GM12878 (cell line): ENCODE measurements at regions not wholly inside any gene's neighbourhood (a gene's known extent, or its start where the extent isn't known, plus 50 kb on each side); places are given as distances from the start of the nearest gene placed in this dataset.

ENCODE experiments used
- POLR2AphosphoS5 ChIP-seq: IDR thresholded peaks from 2 replicates; pipeline ENCODE4 v1.6.1; 2011; ENCODE audit warnings: mild to moderate bottlenecking, low read length, inconsistent platforms
- RBBP5 ChIP-seq: fragments of 200-600 bp; sonication (generic); conservative IDR thresholded peaks from 2 replicates; pipeline ENCODE4 v1.6.1; 2016
- TF ChIP-seq, protein P1 (sequence below): fragments of 450-650 bp; IDR thresholded peaks from 2 replicates; pipeline ENCODE4 v1.6.1; 2018; ENCODE audit warnings: mild to moderate bottlenecking, low read depth, moderate library complexity; ENCODE audit not compliant: partially characterized antibody
- TF ChIP-seq, protein P2 (sequence below): IDR thresholded peaks from 2 replicates; pipeline ENCODE4 v1.6.1; 2012; ENCODE audit warnings: improper control_type of control experiment, low read depth, low read length; ENCODE audit not compliant: insufficient replicate concordance

DNA sequence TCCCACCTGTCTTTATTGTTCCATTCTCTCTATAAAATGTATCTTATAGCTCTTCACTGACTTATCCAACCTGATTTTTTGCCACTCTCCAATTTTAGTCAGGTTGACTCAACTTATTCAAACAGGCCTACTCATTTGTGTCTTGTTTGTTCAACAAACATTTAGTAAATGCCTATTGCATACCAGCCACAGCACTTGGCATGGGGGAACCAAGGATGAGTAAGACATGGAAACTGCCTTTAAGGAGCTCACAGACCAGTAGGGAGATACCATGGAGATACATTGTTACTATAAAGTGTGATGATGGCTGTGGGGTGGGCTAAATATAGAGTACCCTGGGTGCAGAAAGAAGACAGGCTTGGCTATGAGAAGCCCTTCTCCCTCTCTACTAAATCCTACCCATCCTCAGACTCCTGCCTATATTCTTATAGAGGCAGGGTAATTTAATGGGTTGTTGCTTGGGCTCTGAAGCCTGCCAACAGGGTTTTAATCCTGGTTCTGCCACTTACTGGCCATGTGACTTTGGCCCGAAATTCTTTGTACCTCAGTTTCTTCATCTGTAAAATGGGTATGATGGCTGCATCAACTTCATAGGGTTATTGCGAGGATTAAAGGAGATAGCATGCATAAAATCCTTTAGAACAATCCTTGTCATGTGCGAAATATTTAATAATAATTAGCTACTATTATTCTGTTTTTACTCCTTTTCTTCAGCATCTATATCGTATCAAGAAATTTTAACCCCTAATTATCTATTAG, 348.5 kb upstream of the UMPS start (continued):
- TF ChIP-seq, protein P1, sequence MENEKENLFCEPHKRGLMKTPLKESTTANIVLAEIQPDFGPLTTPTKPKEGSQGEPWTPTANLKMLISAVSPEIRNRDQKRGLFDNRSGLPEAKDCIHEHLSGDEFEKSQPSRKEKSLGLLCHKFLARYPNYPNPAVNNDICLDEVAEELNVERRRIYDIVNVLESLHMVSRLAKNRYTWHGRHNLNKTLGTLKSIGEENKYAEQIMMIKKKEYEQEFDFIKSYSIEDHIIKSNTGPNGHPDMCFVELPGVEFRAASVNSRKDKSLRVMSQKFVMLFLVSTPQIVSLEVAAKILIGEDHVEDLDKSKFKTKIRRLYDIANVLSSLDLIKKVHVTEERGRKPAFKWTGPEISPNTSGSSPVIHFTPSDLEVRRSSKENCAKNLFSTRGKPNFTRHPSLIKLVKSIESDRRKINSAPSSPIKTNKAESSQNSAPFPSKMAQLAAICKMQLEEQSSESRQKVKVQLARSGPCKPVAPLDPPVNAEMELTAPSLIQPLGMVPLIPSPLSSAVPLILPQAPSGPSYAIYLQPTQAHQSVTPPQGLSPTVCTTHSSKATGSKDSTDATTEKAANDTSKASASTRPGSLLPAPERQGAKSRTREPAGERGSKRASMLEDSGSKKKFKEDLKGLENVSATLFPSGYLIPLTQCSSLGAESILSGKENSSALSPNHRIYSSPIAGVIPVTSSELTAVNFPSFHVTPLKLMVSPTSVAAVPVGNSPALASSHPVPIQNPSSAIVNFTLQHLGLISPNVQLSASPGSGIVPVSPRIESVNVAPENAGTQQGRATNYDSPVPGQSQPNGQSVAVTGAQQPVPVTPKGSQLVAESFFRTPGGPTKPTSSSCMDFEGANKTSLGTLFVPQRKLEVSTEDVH, result no peak
- TF ChIP-seq RBBP5 (no peak), POLR2AphosphoS5 (no peak)
- TF ChIP-seq, protein P2, sequence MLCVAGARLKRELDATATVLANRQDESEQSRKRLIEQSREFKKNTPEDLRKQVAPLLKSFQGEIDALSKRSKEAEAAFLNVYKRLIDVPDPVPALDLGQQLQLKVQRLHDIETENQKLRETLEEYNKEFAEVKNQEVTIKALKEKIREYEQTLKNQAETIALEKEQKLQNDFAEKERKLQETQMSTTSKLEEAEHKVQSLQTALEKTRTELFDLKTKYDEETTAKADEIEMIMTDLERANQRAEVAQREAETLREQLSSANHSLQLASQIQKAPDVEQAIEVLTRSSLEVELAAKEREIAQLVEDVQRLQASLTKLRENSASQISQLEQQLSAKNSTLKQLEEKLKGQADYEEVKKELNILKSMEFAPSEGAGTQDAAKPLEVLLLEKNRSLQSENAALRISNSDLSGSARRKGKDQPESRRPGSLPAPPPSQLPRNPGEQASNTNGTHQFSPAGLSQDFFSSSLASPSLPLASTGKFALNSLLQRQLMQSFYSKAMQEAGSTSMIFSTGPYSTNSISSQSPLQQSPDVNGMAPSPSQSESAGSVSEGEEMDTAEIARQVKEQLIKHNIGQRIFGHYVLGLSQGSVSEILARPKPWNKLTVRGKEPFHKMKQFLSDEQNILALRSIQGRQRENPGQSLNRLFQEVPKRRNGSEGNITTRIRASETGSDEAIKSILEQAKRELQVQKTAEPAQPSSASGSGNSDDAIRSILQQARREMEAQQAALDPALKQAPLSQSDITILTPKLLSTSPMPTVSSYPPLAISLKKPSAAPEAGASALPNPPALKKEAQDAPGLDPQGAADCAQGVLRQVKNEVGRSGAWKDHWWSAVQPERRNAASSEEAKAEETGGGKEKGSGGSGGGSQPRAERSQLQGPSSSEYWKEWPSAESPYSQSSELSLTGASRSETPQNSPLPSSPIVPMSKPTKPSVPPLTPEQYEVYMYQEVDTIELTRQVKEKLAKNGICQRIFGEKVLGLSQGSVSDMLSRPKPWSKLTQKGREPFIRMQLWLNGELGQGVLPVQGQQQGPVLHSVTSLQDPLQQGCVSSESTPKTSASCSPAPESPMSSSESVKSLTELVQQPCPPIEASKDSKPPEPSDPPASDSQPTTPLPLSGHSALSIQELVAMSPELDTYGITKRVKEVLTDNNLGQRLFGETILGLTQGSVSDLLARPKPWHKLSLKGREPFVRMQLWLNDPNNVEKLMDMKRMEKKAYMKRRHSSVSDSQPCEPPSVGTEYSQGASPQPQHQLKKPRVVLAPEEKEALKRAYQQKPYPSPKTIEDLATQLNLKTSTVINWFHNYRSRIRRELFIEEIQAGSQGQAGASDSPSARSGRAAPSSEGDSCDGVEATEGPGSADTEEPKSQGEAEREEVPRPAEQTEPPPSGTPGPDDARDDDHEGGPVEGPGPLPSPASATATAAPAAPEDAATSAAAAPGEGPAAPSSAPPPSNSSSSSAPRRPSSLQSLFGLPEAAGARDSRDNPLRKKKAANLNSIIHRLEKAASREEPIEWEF, result no peak
